ENCODE measurements at regions not wholly inside any gene's neighbourhood (a gene's known extent, or its start where the extent isn't known, plus 50 kb on each side); places are given as distances from the start of the nearest gene placed in this dataset.

DNA sequence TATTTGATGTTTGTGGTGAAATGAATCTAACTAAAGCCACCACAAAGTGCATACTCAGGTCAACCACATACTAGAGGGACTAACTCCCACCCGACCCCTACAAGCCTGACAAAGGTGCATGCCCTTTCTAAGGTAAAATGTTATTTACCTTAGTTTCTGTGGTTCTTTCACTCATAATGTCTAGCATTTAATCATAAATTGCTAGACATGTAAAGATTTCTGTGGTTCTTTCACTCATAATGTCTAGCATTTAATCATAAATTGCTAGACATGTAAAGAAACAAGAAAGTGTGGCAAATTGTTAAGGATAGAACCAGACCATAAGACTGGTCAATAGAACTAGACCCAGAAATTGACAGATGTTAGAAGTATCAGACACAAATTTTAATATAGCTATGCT is 193.0 kb upstream of the PBX1 start:
- Histone ChIP-seq H3K23me2 (ENCODE audit: insufficient read length, low read depth, low read length, poor library complexity, severe bottlenecking) (no peaks in the 10 kb centered on the region), H4K91ac (ENCODE audit: insufficient read length, low read depth, low read length) (no peak overlapping the region), H3K23ac (ENCODE audit: insufficient read length, low read depth, low read length) (no peak overlapping the region), H3K27me3 (ENCODE audit: insufficient read depth, low read length) (no peaks in the 10 kb centered on the region), H4K8ac (replicated peaks; ENCODE audit: insufficient read length, low read depth, low read length) (no peak overlapping the region), H3K27ac (ENCODE audit: insufficient read length, low read depth, low read length) (no peak overlapping the region), H3K56ac (ENCODE audit: insufficient read length, low read depth, low read length) (no peak overlapping the region), H2BK20ac (ENCODE audit: low read depth, low read length, poor library complexity, severe bottlenecking) (no peak overlapping the region), H4K20me1 (ENCODE audit: control insufficient read depth, insufficient read depth, insufficient read length) (no peaks in the 10 kb centered on the region), H2BK120ac (ENCODE audit: low read depth, low read length, poor library complexity, severe bottlenecking) (no peak overlapping the region), H3K18ac (ENCODE audit: insufficient read length, low read depth, low read length) (no peak overlapping the region), H3K14ac (ENCODE audit: insufficient read depth, low read length) (no peak overlapping the region), H3K79me2 (ENCODE audit: insufficient read depth, low read length) (no peaks in the 10 kb centered on the region), H2BK12ac (ENCODE audit: insufficient read length, low read depth, low read length) (no peak overlapping the region), H2AFZ (ENCODE audit: low read length) (no peak overlapping the region), H2BK15ac (ENCODE audit: low read depth, low read length) (no peak overlapping the region), H3T11ph (ENCODE audit: low read length) (no peak overlapping the region), H3K4me1 (ENCODE audit: insufficient read depth, low read length) (no peaks in the 10 kb centered on the region), H3K4me2 (ENCODE audit: insufficient read depth, insufficient read length, low read length) (no peak overlapping the region), H2AK5ac (ENCODE audit: insufficient read length, low read length) (no peak overlapping the region), H3K9ac (ENCODE audit: extremely low read depth, insufficient read length, low read length) (no peak overlapping the region), H3K79me1 (ENCODE audit: insufficient read depth, low read depth, low read length, poor library complexity, severe bottlenecking) (no peaks in the 10 kb centered on the region), H3K4ac (ENCODE audit: low read depth, low read length) (no peak overlapping the region), H4K5ac (ENCODE audit: insufficient read length, low read depth, low read length) (no peak overlapping the region), H2BK5ac (ENCODE audit: insufficient read length, low read length) (no peak overlapping the region), H3K9me3 (ENCODE audit: control insufficient read depth, low read depth, low read length) (no peaks in the 10 kb centered on the region)
- H3K4me3 Mint-ChIP-seq, result no peak overlapping the region
- peaks cover 0 to 8% (median 0%) of the 10 kb centered on the region in 3 experiments; a peak in 2 of 7 replicates for H3K36me3 Mint-ChIP-seq (ENCODE audit: insufficient read depth in 1 of 3, low read depth in 3 of 3)
- H3K27ac Mint-ChIP-seq, result no peak overlapping the region
- TF ChIP-seq, protein P1, sequence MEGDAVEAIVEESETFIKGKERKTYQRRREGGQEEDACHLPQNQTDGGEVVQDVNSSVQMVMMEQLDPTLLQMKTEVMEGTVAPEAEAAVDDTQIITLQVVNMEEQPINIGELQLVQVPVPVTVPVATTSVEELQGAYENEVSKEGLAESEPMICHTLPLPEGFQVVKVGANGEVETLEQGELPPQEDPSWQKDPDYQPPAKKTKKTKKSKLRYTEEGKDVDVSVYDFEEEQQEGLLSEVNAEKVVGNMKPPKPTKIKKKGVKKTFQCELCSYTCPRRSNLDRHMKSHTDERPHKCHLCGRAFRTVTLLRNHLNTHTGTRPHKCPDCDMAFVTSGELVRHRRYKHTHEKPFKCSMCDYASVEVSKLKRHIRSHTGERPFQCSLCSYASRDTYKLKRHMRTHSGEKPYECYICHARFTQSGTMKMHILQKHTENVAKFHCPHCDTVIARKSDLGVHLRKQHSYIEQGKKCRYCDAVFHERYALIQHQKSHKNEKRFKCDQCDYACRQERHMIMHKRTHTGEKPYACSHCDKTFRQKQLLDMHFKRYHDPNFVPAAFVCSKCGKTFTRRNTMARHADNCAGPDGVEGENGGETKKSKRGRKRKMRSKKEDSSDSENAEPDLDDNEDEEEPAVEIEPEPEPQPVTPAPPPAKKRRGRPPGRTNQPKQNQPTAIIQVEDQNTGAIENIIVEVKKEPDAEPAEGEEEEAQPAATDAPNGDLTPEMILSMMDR (conservative IDR thresholded peaks at IDR 0.05), result no peak
- peaks cover 2% of the 10 kb centered on the region in 2 experiments; a peak in 1 of 4 replicates for H3K4me1 Mint-ChIP-seq
- WGBS (ENCODE audit: extremely low coverage, insufficient read length, low lambda C conversion rate), result no CpG with 5 or more reads among the region's 1 CpG
- no peak for DNase-seq
- no peaks in the 10 kb centered on the region; the same call in 1 of the 2 replicates for H3K27me3 Mint-ChIP-seq (ENCODE audit: low read depth)
- peaks cover 14 to 17% of the 10 kb centered on the region in 2 experiments for H3K9me3 Mint-ChIP-seq
